IMR-90 (cell line): ENCODE measurements at regions not wholly inside any gene's neighbourhood (a gene's known extent, or its start where the extent isn't known, plus 50 kb on each side); places are given as distances from the start of the nearest gene placed in this dataset. TPM values are rescaled to one million over a fixed set of nuclear protein-coding genes. Genes with fewer than 3 reads are reported as not detected.

Experiments used
- microRNA-seq, 2 experiments: library from miRNA; stranded (forward) in 1 of 2; unstranded in 1 of 2; fragments of 10-50 nt in 1 of 2; fragments of <30 nt in 1 of 2; gene quantifications in 1 of 2; microRNA quantifications in 1 of 2; one replicate each; pipeline versions ENCODE3 to v1.1.0; 2013 to 2020; ENCODE audit not compliant: insufficient read depth in 1 of 2, insufficient read length in 1 of 2, unreplicated experiment in 1 of 2
- small RNA-seq, 5 experiments: library from RNA; depleted of rRNA; stranded (forward); fragments of <200 nt; gene quantifications; one replicate each; pipeline ENCODE3, GENCODE V24; 2012

Small RNA genes in the stretch of these regions (microRNA-seq; reads per million reads assigned to microRNA genes)
- gene RN7SL356P (ENCODE audit: insufficient read depth, insufficient read length) = not detected

Small RNA genes in the stretch of these regions (small RNA-seq; reads per million reads assigned to genes)
- 0 reads per million in 5 experiments for gene RN7SL356P
